Mesendoderm (in vitro differentiated cells): ENCODE measurements at regions not wholly inside any gene's neighbourhood (a gene's known extent, or its start where the extent isn't known, plus 50 kb on each side); places are given as distances from the start of the nearest gene placed in this dataset.
A peak's percentile ranks its signal among the peaks of the same experiment; 100 is the strongest.

ENCODE experiments used
- DNase-seq: peaks from one replicate; pipeline ENCODE4 v3.0.0; 2013
- H2AK5ac ChIP-seq: 2 replicates; pipeline ENCODE4 v1.6.1; 2013; ENCODE audit warnings: low read length, inconsistent platforms
- H2BK120ac ChIP-seq: 2 replicates; pipeline ENCODE4 v1.6.1; 2013; ENCODE audit warnings: low read depth, mild to moderate bottlenecking, low read length, moderate library complexity, mixed read lengths
- H2BK15ac ChIP-seq: replicated peaks from 2 replicates; pipeline ENCODE4 v1.6.1; 2013; ENCODE audit warnings: low read depth, mild to moderate bottlenecking, moderate library complexity
- H2BK5ac ChIP-seq: 2 replicates; pipeline ENCODE4 v1.6.1; 2013; ENCODE audit warnings: low read length, inconsistent platforms
- H3K18ac ChIP-seq: 2 replicates; pipeline ENCODE4 v1.6.1; 2013; ENCODE audit warnings: mild to moderate bottlenecking, low read length, mixed read lengths
- H3K23ac ChIP-seq: one replicate; pipeline ENCODE4 v1.6.1; 2013; ENCODE audit warnings: low read length
- H3K27ac ChIP-seq: 2 replicates; pipeline ENCODE4 v1.5.1; 2013; ENCODE audit warnings: low read depth, mild to moderate bottlenecking, inconsistent platforms, low read length, moderate library complexity
- H3K27me3 ChIP-seq: 2 replicates; pipeline ENCODE4 v1.6.1; 2013; ENCODE audit warnings: low read length, control low read depth, mild to moderate bottlenecking, inconsistent platforms; ENCODE audit not compliant: insufficient read depth, poor library complexity
- H3K36me3 ChIP-seq: 2 replicates; pipeline ENCODE4 v1.6.1; 2013; ENCODE audit warnings: low read length, inconsistent platforms; ENCODE audit not compliant: control insufficient read depth, insufficient read depth
- H3K4ac ChIP-seq: one replicate; pipeline ENCODE4 v1.6.1; 2013; ENCODE audit warnings: low read depth, mild to moderate bottlenecking, low read length, moderate library complexity
- H3K4me1 ChIP-seq: 2 replicates; pipeline ENCODE4 v1.6.1; 2013; ENCODE audit warnings: low read depth, low read length, inconsistent platforms; ENCODE audit not compliant: control insufficient read depth
- H3K4me2 ChIP-seq: 2 replicates; pipeline ENCODE4 v1.6.1; 2013; ENCODE audit warnings: low read length
- H3K4me3 ChIP-seq: 2 replicates; pipeline ENCODE4 v1.5.1; 2013; ENCODE audit warnings: mild to moderate bottlenecking, low read length
- H3K56ac ChIP-seq: one replicate; pipeline ENCODE4 v1.6.1; 2013; ENCODE audit warnings: low read length
- H3K79me1 ChIP-seq: 2 replicates; pipeline ENCODE4 v1.6.1; 2013; ENCODE audit warnings: low read length, inconsistent platforms
- H3K79me2 ChIP-seq: 2 replicates; pipeline ENCODE4 v1.6.1; 2013; ENCODE audit warnings: mild to moderate bottlenecking, low read length; ENCODE audit not compliant: control insufficient read depth, insufficient read depth
- H3K9ac ChIP-seq: 2 replicates; pipeline ENCODE4 v1.6.1; 2013; ENCODE audit warnings: low read length, inconsistent platforms
- H4K5ac ChIP-seq: one replicate; pipeline ENCODE4 v1.6.1; 2013; ENCODE audit warnings: low read length
- H4K8ac ChIP-seq: one replicate; pipeline ENCODE4 v1.6.1; 2013; ENCODE audit warnings: low read depth, mild to moderate bottlenecking, control low read depth, low read length, moderate library complexity
- WGBS: extraction: QIAGEN DNeasy Blood & Tissue Kit; methylation state at CpG from one replicate; pipeline ENCODE4 v1.1.7; 2013; ENCODE audit warnings: low lambda C conversion rate, missing lambda C conversion rate; ENCODE audit not compliant: insufficient coverage; ENCODE audit errors: extremely low coverage; 5-methylcytosine and 5-hydroxymethylcytosine counted together

DNA sequence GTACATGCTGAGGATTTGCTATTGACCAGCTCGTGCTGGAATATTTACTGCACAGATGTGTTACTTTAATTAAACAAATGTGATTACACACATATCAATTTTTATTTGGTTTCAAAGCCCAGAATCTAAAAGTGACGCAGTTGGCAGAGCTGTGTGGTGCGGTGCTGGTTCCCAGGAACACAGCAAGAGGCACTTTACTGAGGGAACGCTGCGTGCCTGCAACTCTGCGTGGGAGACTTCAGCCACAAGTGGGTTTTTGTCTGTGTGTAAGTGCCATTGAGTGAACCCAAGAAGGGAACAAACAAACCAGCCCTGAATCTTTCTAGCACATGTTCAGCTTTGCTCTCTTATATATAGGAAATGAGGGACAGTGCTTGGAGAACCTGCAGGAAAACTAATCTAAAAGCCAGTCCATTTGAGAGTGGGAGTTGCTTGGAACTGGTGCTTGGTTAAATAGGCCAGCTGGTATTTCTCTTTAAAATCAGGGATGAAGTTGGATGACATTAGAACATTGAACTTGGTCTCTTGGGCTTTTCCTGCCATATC, 196.6 kb upstream of the CELF4 start:
- Histone ChIP-seq H2BK15ac (no peak overlapping the region), H2AK5ac (no peak overlapping the region), H3K4me2 (no peak overlapping the region), H4K8ac (no peak overlapping the region), H3K27me3 (no peaks in the 10 kb centered on the region), H3K9ac (no peak overlapping the region), H2BK5ac (no peak overlapping the region), H4K5ac (no peak overlapping the region), H3K4me3 (no peak overlapping the region), H3K36me3 (no peaks in the 10 kb centered on the region), H3K79me1 (no peaks in the 10 kb centered on the region), H3K18ac (no peak overlapping the region), H3K56ac (no peak overlapping the region), H3K4ac (no peak overlapping the region), H3K23ac (no peak overlapping the region), H3K79me2 (no peaks in the 10 kb centered on the region), H3K27ac (no peak overlapping the region), H3K4me1 (no peaks in the 10 kb centered on the region), H2BK120ac (no peak overlapping the region)
- DNase-seq = no peak
- WGBS = no CpG with 5 or more reads among the region's 6 CpGs

DNA sequence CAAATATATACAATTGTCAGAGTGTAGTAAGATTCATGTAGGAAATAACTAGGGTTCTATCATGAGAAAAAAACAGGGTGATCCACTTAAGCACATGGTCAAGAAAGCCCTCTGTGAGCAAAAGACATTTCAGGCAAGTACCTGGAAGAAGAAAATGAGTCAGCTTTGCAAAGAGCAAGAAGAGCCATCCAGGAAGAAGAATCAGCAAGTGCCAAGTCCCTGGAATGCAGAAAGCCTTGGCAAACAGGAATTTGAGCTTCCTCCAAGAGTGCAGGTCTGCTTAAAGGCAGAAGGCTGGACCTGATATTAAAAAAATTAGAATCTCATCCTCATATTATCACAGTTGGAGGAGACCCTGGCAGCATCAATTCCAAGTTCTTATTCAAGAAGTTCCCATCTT, 188.5 kb upstream of the CELF4 start:
- no peak overlapping the region for H3K4ac ChIP-seq
- no peak overlapping the region for H3K23ac ChIP-seq
- no peaks in the 10 kb centered on the region for H3K36me3 ChIP-seq
- H2BK120ac ChIP-seq = no peak overlapping the region
- H3K79me1 ChIP-seq = no peaks in the 10 kb centered on the region
- H3K4me3 ChIP-seq = no peak overlapping the region
- no peak overlapping the region for H4K8ac ChIP-seq
- no peak overlapping the region for H3K27ac ChIP-seq
- no peaks in the 10 kb centered on the region for H3K4me1 ChIP-seq
- no peak overlapping the region for H2BK15ac ChIP-seq
- H3K9ac ChIP-seq = no peak overlapping the region
- no peak overlapping the region for H3K56ac ChIP-seq
- peak; percentile 39 for DNase-seq
- no peak overlapping the region for H2BK5ac ChIP-seq
- no peaks in the 10 kb centered on the region for H3K27me3 ChIP-seq
- H2AK5ac ChIP-seq = no peak overlapping the region
- no peaks in the 10 kb centered on the region for H3K79me2 ChIP-seq
- no peak overlapping the region for H3K18ac ChIP-seq
- H3K4me2 ChIP-seq = no peak overlapping the region
- no peak overlapping the region for H4K5ac ChIP-seq

DNA sequence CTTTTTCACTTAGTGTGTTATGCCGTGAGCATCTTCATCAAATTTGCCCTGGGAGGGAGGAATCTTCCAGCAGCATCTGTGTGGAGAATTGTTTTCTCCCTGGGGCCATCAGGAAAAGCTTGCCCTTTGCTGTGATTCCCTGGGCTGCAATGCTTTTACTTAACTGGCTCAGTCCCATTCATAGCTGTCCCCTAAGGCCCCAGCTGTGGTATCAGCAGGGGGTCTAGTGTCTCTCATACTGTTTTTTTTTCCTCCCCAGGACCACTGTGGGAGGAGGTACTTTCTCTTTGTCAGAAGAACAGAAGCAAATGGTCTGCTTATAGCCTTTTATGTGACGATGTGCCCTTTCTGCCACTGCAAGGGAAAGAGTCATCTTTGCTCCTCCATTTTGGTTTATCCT, 176.8 kb upstream of the CELF4 start:
- no CpG with 5 or more reads among the region's 2 CpGs for WGBS
- Histone ChIP-seq H3K56ac (no peak overlapping the region), H3K27me3 (no peaks in the 10 kb centered on the region), H2AK5ac (no peak overlapping the region), H3K4me3 (no peak overlapping the region), H3K4me1 (no peaks in the 10 kb centered on the region), H3K79me2 (no peaks in the 10 kb centered on the region), H3K27ac (no peak overlapping the region), H3K9ac (no peak overlapping the region), H2BK120ac (no peak overlapping the region), H3K23ac (no peak overlapping the region), H4K5ac (no peak overlapping the region), H2BK15ac (no peak overlapping the region), H3K4ac (no peak overlapping the region), H3K79me1 (no peaks in the 10 kb centered on the region), H4K8ac (no peak overlapping the region), H3K36me3 (no peaks in the 10 kb centered on the region), H2BK5ac (no peak overlapping the region), H3K4me2 (no peak overlapping the region), H3K18ac (no peak overlapping the region)
- peak; percentile 63 for DNase-seq

DNA sequence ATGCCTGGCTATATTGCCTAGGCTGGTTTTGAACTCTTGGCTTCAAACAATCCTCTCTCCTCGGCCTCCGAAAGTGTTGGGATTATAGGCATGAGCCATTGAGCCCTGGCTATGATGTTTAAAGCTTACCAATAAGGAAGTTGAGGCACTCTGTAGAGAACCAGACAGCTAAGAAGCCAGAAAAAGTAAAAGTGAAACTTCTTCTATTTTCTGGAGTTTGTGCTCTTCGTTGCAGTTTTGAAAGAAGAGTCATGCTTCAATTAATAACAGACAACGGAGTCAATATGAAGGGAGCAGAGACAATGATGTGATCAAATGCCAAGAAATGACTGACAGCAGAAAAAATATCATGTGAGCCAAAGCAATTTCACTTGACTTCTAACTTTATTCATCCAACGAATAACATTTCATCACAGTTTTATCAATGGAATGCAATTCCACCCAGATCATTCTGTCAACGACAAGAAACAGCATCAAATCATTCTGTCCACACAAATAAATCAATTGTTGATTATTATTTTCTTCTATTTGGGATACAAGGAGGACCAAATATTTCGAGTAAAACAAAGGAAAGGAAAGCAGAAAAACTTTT, 175.5 kb upstream of the CELF4 start:
- H2BK5ac ChIP-seq = no peak overlapping the region
- no peaks in the 10 kb centered on the region for H3K4me1 ChIP-seq
- H3K27ac ChIP-seq = no peak overlapping the region
- H3K4me2 ChIP-seq = no peak overlapping the region
- no peaks in the 10 kb centered on the region for H3K27me3 ChIP-seq
- 100% methylated on average over 1 of the region's 7 CpGs for WGBS
- H3K56ac ChIP-seq = no peak overlapping the region
- H3K23ac ChIP-seq = no peak overlapping the region
- no peak overlapping the region for H4K5ac ChIP-seq
- H3K18ac ChIP-seq = no peak overlapping the region
- H4K8ac ChIP-seq = no peak overlapping the region
- no peak overlapping the region for H2AK5ac ChIP-seq
- H2BK15ac ChIP-seq = no peak overlapping the region
- no peak overlapping the region for H3K9ac ChIP-seq
- no peaks in the 10 kb centered on the region for H3K36me3 ChIP-seq
- H3K4ac ChIP-seq = no peak overlapping the region
- no peaks in the 10 kb centered on the region for H3K79me1 ChIP-seq
- no peaks in the 10 kb centered on the region for H3K79me2 ChIP-seq
- H3K4me3 ChIP-seq = no peak overlapping the region
- DNase-seq = no peak
- H2BK120ac ChIP-seq = no peak overlapping the region

DNA sequence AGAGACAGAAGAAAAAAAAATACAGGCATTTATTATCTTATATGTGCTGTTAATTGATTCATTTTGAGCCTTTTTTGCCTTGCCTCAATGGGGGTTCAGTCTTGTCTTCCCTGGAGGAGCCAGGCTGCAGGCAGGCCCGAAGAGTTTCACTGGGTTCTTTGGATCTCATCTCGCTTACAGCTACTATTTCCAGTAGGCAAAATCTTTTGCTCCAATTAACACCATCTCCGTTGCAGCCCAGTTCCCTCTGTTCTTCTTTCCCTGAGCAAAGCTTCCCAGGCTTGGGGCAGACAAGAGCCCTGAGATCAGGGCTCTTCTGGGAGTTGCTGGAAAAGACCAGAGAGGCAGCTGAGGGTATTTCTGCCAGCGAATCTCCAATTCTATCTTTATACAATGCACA, 168.8 kb upstream of the CELF4 start:
- H3K79me2 ChIP-seq = no peaks in the 10 kb centered on the region
- H3K4me1 ChIP-seq = no peaks in the 10 kb centered on the region

DNA sequence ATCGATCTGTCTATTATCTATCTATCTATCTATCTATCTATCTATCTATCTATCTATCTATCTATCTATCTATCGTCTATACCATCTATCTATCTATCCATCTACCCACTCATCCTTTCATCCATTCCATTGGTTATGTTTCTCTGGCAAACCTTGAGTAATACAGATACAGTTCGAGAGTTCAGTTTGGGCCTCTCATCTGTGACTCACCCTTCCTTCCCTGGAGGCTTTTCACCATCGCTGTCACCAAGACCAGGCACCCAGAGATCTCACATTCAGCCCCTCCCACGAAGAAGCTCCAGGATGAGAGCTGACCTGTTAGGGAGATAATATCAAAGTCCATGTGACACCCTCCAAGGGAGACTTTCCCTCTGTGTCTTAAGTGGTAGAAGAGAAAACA, 164.1 kb upstream of the CELF4 start:
- no peak for DNase-seq
- Histone ChIP-seq H3K4me2 (no peak overlapping the region), H3K36me3 (no peaks in the 10 kb centered on the region), H3K23ac (no peak overlapping the region), H3K56ac (no peak overlapping the region), H3K27me3 (no peaks in the 10 kb centered on the region), H3K79me1 (no peaks in the 10 kb centered on the region), H4K5ac (no peak overlapping the region), H3K4ac (no peak overlapping the region), H2BK15ac (no peak overlapping the region), H3K9ac (no peak overlapping the region), H2AK5ac (no peak overlapping the region), H3K18ac (no peak overlapping the region), H4K8ac (no peak overlapping the region), H3K4me1 (no peaks in the 10 kb centered on the region), H3K27ac (no peak overlapping the region), H2BK5ac (no peak overlapping the region), H3K4me3 (no peak overlapping the region), H2BK120ac (no peak overlapping the region), H3K79me2 (no peaks in the 10 kb centered on the region)
- 100% methylated on average over 1 of the region's 5 CpGs for WGBS

More for the DNA sequence above, 168.8 kb upstream of the CELF4 start:
- Histone ChIP-seq H3K27ac (no peak overlapping the region), H3K56ac (no peak overlapping the region), H3K18ac (no peak overlapping the region), H3K4ac (no peak overlapping the region), H3K4me3 (no peak overlapping the region), H4K5ac (no peak overlapping the region), H3K9ac (no peak overlapping the region), H4K8ac (no peak overlapping the region), H3K4me2 (no peak overlapping the region), H3K23ac (no peak overlapping the region), H3K36me3 (no peaks in the 10 kb centered on the region), H2BK120ac (no peak overlapping the region), H2BK15ac (no peak overlapping the region), H2AK5ac (no peak overlapping the region), H3K79me1 (no peaks in the 10 kb centered on the region), H3K27me3 (no peaks in the 10 kb centered on the region), H2BK5ac (no peak overlapping the region)
- DNase-seq = no peak
- no CpG with 5 or more reads among the region's 4 CpGs for WGBS
